ENCODE measurements at regions not wholly inside any gene's neighbourhood (a gene's known extent, or its start where the extent isn't known, plus 50 kb on each side); places are given as distances from the start of the nearest gene placed in this dataset.

GRCh38 chr6:14513496-14514393, 396.2 kb downstream of the CD83 start:
- no peak for TF ChIP-seq SOX15 (CRISPR knock-in tag; IDR thresholded peaks at IDR 0.05)
- no peak for TF ChIP-seq ZMAT4 (CRISPR knock-in tag; IDR thresholded peaks at IDR 0.05)
- no peak for TF ChIP-seq CTCF (IDR thresholded peaks at IDR 0.05)
- TF ChIP-seq TEAD4 (CRISPR knock-in tag; IDR thresholded peaks at IDR 0.05), result no peak
- TF ChIP-seq ZNF281 (CRISPR knock-in tag; IDR thresholded peaks at IDR 0.05), result no peak
- no peak for TF ChIP-seq HMGXB4 (CRISPR knock-in tag; IDR thresholded peaks at IDR 0.05)
- TF ChIP-seq ZNF532 (CRISPR knock-in tag; IDR thresholded peaks at IDR 0.05; ENCODE audit: borderline replicate concordance), result no peak
- TF ChIP-seq MAX (CRISPR knock-in tag; IDR thresholded peaks at IDR 0.05), result no peak
- TF ChIP-seq OVOL2 (CRISPR knock-in tag; IDR thresholded peaks at IDR 0.05; ENCODE audit: borderline replicate concordance), result no peak
- TF ChIP-seq ATF1 (CRISPR knock-in tag; IDR thresholded peaks at IDR 0.05), result no peak
- no peak for TF ChIP-seq ZNF416 (CRISPR knock-in tag; IDR thresholded peaks at IDR 0.05)
- TF ChIP-seq MLX (CRISPR knock-in tag; IDR thresholded peaks at IDR 0.05), result no peak
- ChIA-PET CTCF (interaction anchor here (0.6 to 0.8 kb wide), 2 partner anchors 198 to 319 kb away, joined by 3 to 4 read pairs; no protein-coding TSS in a partner anchor), POLR2A (no interaction called here)
- Mint-ChIP-seq H3K36me3 (peaks cover 5% of the 10 kb centered on the region), H3K4me3 (no peak overlapping the region), H3K9me3 (peaks cover 15% of the 10 kb centered on the region), H3K27ac (no peak overlapping the region), H3K4me1 (peaks cover 15% of the 10 kb centered on the region), H3K27me3 (ENCODE audit: low read depth) (peaks cover 9% of the 10 kb centered on the region)
- DNase-seq (ENCODE audit: low spot score) (no peak), ATAC-seq (no peak)
